ENCODE measurements at regions not wholly inside any gene's neighbourhood (a gene's known extent, or its start where the extent isn't known, plus 50 kb on each side); places are given as distances from the start of the nearest gene placed in this dataset.

DNA sequence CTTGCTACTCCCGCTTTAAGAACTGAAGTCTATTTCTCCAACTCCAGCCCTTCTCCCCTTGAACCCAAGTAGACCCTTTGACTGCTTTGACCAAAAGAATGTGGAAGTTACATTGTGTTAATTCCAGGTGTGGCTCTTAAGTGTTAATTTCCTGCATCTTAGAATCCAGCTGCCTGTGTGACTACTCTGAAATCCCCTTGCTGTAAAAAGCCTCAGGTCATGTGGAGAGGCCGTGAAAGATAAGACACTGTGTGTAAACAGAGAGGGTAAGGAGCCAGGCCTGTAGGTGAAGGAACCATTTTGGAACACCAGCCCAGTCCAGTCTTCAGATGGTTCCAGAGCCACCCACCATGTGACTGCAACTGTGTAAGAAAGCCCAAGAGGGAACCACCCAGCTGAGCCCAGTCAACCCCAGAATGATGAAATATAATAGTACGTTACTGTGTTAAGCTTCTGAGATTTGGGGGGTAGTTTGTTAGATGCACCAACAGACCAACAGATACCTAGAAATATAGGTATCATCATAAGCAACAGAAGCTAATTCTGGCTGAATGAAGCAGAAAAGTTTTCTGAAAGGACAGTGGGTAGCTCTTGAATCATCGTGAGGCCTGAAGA is 59.4 kb upstream of the CCDC112 start:
- DNase-seq (ENCODE audit: extremely low read depth, low read depth), result no peak
- TF ChIP-seq, protein P1, sequence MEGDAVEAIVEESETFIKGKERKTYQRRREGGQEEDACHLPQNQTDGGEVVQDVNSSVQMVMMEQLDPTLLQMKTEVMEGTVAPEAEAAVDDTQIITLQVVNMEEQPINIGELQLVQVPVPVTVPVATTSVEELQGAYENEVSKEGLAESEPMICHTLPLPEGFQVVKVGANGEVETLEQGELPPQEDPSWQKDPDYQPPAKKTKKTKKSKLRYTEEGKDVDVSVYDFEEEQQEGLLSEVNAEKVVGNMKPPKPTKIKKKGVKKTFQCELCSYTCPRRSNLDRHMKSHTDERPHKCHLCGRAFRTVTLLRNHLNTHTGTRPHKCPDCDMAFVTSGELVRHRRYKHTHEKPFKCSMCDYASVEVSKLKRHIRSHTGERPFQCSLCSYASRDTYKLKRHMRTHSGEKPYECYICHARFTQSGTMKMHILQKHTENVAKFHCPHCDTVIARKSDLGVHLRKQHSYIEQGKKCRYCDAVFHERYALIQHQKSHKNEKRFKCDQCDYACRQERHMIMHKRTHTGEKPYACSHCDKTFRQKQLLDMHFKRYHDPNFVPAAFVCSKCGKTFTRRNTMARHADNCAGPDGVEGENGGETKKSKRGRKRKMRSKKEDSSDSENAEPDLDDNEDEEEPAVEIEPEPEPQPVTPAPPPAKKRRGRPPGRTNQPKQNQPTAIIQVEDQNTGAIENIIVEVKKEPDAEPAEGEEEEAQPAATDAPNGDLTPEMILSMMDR (IDR thresholded peaks at IDR 0.05; ENCODE audit: low read depth, low read length), result no peak

DNA sequence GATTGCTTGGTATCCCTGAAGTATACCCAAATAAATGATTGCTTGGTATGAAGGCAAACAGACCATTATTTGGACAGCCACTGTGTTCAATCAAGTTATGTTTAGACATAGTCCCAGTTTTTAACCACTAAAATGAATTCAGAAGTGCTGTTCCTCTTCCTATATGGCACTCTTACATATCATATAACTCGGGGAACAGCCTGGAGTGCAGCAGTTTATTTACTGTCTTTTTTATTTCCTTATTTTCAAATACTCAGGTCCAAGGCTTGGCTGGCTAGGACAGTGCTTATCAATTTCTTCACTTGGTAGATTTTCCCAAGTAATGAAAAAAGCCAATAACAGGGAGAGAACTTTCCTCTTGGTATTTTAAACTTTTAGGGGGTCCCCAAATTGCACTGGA is 58.6 kb upstream of the CCDC112 start:
- TF ChIP-seq, protein P1 (IDR thresholded peaks at IDR 0.05; ENCODE audit: low read depth, low read length), result no peak
- DNase-seq (ENCODE audit: extremely low read depth, low read depth), result no peak

DNA sequence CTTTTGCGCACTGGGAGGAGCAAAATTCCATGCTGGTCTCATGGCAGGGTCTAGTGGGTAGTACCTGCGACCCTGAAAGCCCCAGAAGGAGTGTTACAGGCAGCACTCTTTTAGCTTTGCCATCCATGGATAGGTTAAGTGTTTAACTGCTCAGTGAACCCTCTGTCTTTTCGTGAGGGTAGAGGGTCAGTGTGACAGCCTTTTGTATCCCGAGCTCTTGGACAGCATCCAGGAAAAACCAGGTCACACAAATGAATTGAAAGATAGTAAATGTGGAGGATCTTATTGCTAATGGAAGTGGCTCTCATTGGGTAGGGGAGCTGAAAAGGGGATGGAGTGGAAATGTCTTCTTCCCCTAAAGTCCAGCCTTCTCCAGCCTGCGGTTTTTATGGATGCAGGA is 57.8 kb upstream of the CCDC112 start:
- no peak for DNase-seq (ENCODE audit: extremely low read depth, low read depth)
- TF ChIP-seq, protein P1 (IDR thresholded peaks at IDR 0.05; ENCODE audit: low read depth, low read length), result no peak

DNA sequence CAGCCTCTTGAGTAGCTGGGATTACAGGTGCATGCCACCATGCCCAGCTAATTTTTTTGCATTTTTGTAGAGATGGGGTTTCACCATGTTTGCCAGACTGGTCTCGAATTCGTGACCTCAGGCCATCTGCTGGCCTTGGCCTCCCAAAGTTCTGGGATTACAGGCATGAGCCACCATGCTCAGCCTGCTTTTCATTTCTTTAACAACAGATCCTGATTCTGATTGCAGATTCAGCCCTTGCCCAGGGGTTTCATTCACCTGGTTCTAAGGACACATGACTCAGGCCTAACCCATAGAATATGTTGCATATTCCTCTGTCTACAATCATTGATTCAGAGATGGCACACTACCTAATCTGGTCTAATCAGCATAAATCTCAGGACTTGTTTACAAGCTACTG is 56.1 kb upstream of the CCDC112 start:
- TF ChIP-seq, protein P1 (IDR thresholded peaks at IDR 0.05; ENCODE audit: low read depth, low read length), result no peak
- no peak for DNase-seq (ENCODE audit: extremely low read depth, low read depth)

DNA sequence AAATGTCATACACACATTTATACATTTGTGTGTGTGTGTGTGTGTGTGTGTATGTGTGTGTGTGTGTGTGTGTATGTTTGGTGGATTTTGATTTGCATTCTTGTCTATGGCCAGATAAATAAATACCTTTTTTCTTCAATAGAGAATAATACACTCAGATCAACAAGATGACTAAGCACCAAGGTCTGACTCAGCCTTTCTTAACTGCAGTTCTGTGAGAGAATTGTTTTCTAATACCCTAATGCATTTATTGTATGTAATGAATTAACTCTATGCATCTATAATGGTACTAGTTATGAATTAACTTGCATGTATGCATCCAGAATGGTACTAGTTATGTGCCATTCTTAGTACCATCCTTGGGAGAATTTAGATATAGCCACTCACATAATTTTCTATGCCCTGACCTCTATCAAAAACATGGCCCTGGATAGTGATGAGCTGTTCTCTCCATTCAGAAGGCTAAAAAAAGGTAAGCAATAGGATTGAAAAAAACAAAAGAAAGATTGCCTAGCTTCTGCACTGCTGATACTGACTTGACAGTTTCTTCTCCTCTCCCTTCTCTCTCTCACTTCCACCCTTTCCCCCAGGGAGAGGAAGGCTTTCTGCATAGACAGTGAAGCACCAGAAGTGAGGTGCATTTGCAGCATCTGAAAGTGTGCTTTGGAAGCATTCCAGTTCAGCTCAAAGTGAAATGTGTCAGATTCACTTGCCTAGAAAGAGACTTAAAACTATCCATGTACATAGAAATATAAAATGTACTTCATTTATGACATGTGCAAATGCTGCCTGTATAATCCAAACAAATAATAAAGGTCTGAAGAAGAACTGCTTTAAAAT is 55.1 kb upstream of the CCDC112 start:
- TF ChIP-seq, protein P1 (IDR thresholded peaks at IDR 0.05; ENCODE audit: low read depth, low read length), result no peak
- no peak for DNase-seq (ENCODE audit: extremely low read depth, low read depth)

DNA sequence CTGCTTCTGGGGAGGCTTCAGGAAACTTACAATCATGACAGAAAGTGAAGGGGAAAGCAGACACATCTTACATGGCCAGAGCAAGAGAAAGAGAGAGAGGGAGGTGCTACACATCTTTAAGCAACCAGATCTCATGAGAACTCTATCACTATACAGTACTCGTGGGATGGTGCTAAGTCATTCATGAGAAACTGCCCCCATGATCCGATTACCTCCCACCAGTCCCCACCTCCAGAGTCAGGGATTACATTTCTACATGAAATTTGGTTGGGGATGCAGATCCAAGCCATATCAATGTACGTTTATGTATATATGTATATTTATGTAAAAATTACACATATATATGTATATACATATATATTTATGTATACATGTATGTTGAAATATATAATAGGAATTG is 54.4 kb upstream of the CCDC112 start:
- TF ChIP-seq, protein P1 (IDR thresholded peaks at IDR 0.05; ENCODE audit: low read depth, low read length), result no peak
- DNase-seq (ENCODE audit: extremely low read depth, low read depth), result no peak

Data from AG09319 (cell line).